ENCODE measurements at regions not wholly inside any gene's neighbourhood (a gene's known extent, or its start where the extent isn't known, plus 50 kb on each side); places are given as distances from the start of the nearest gene placed in this dataset.

- TF ChIP-seq ETS1 (IDR thresholded peaks at IDR 0.05): no peak
- TF ChIP-seq ZNF331 (CRISPR knock-in tag; IDR thresholded peaks at IDR 0.05; ENCODE audit: low read depth): no peak
- TF ChIP-seq POLR2AphosphoS5 (IDR thresholded peaks at IDR 0.05; ENCODE audit: low read depth): no peak
- TF ChIP-seq JUNB (IDR thresholded peaks at IDR 0.05; ENCODE audit: unreplicated experiment): no peak
- no peak for TF ChIP-seq CREB1 (CRISPR knock-in tag; IDR thresholded peaks at IDR 0.05; ENCODE audit: low read depth)
- no peak for TF ChIP-seq CTCF (conservative IDR thresholded peaks at IDR 0.05; ENCODE audit: low read depth in 2 of 2)
- no peak for TF ChIP-seq EZH2 (IDR thresholded peaks at IDR 0.05; ENCODE audit: low read depth, unreplicated experiment)
- TF ChIP-seq REST (IDR thresholded peaks at IDR 0.05; ENCODE audit: unreplicated experiment): no peak
- TF ChIP-seq ZNF462 (CRISPR knock-in tag; IDR thresholded peaks at IDR 0.05): no peak
- no peak for TF ChIP-seq NANOG (IDR thresholded peaks at IDR 0.05; ENCODE audit: borderline replicate concordance)
- no peak for TF ChIP-seq STAT1 (IDR thresholded peaks at IDR 0.05; ENCODE audit: unreplicated experiment)
- no peak for TF ChIP-seq EZH2phosphoT487 (IDR thresholded peaks at IDR 0.05; ENCODE audit: unreplicated experiment)
- TF ChIP-seq ZNF114 (CRISPR knock-in tag; IDR thresholded peaks at IDR 0.05): no peak
- H3K4me1 Mint-ChIP-seq: no peaks in the 10 kb centered on the region
- no peaks in the 10 kb centered on the region for H3K4me1 ChIP-seq (ENCODE audit: insufficient read depth)
- ATAC-seq: no peak
- H3K4me3 ChIP-seq: no peak overlapping the region
- H3K27me3 Mint-ChIP-seq (ENCODE audit: insufficient read depth, low read depth, poor library complexity): no peaks in the 10 kb centered on the region
- no peak overlapping the region for H3K27ac ChIP-seq (ENCODE audit: low read depth)
- H3K9me3 Mint-ChIP-seq: no peaks in the 10 kb centered on the region; the same call in 2 of the 3 replicates
- no peaks in the 10 kb centered on the region for H3K36me3 ChIP-seq (ENCODE audit: insufficient read depth)
- DNase-seq (ENCODE audit: low spot score): no peak
- H3K4me3 Mint-ChIP-seq: no peak overlapping the region
- no peak overlapping the region for H3K27ac Mint-ChIP-seq
- H3K79me2 ChIP-seq (replicated peaks; ENCODE audit: insufficient read depth): no peaks in the 10 kb centered on the region
- peaks cover 7% of the 10 kb centered on the region; the same call in 1 of the 2 replicates for H3K9me2 ChIP-seq (ENCODE audit: insufficient read depth)
- H2AFZ ChIP-seq: no peak overlapping the region
- H3K36me3 Mint-ChIP-seq (ENCODE audit: low read depth): no peaks in the 10 kb centered on the region
- H3F3A ChIP-seq (replicated peaks; ENCODE audit: low read depth): no peaks in the 10 kb centered on the region
- H3K27me3 ChIP-seq (ENCODE audit: insufficient read depth): no peaks in the 10 kb centered on the region
- H4K20me1 ChIP-seq (replicated peaks; ENCODE audit: insufficient read depth): no peaks in the 10 kb centered on the region
- H3K4me2 ChIP-seq: no peak overlapping the region
Measured at GRCh38 chr13:48790966-48791365, 137.2 kb downstream of the CYSLTR2 start.
